ENCODE measurements at regions not wholly inside any gene's neighbourhood (a gene's known extent, or its start where the extent isn't known, plus 50 kb on each side); places are given as distances from the start of the nearest gene placed in this dataset.

- no peaks in the 10 kb centered on the region for H3K27me3 Mint-ChIP-seq (ENCODE audit: insufficient read depth, low read depth, poor library complexity)
- no peaks in the 10 kb centered on the region for H3K4me1 ChIP-seq (ENCODE audit: insufficient read depth)
Observed at GRCh38 chr5:54799645-54800044, 185.7 kb downstream of the ESM1 start.

More at GRCh38 chr5:54799645-54800044, 185.7 kb downstream of the ESM1 start:
- H3F3A ChIP-seq (replicated peaks; ENCODE audit: low read depth): no peaks in the 10 kb centered on the region
- H2AFZ ChIP-seq: no peak overlapping the region
- Mint-ChIP-seq H3K9me3 (no peaks in the 10 kb centered on the region), H3K36me3 (ENCODE audit: low read depth) (no peaks in the 10 kb centered on the region), H3K4me1 (no peaks in the 10 kb centered on the region), H3K4me3 (no peak overlapping the region), H3K27ac (no peak overlapping the region)
- no peaks in the 10 kb centered on the region for H3K79me2 ChIP-seq (replicated peaks; ENCODE audit: insufficient read depth)
- H3K27ac ChIP-seq (ENCODE audit: low read depth): no peak overlapping the region
- no peak overlapping the region for H3K4me2 ChIP-seq
- peaks cover 14% of the 10 kb centered on the region; the same call in 1 of the 2 replicates for H3K9me2 ChIP-seq (ENCODE audit: insufficient read depth)
- H4K20me1 ChIP-seq (replicated peaks; ENCODE audit: insufficient read depth): no peaks in the 10 kb centered on the region
- ATAC-seq: no peak
- no peaks in the 10 kb centered on the region for H3K36me3 ChIP-seq (ENCODE audit: insufficient read depth)
- no peak for DNase-seq (ENCODE audit: low spot score)
- H3K27me3 ChIP-seq (ENCODE audit: insufficient read depth): no peaks in the 10 kb centered on the region
- TF ChIP-seq POLR2AphosphoS5 (IDR thresholded peaks at IDR 0.05; ENCODE audit: low read depth) (no peak), JUNB (IDR thresholded peaks at IDR 0.05; ENCODE audit: unreplicated experiment) (no peak), CTCF (conservative IDR thresholded peaks at IDR 0.05; ENCODE audit: low read depth in 2 of 2) (no peak), ETS1 (IDR thresholded peaks at IDR 0.05) (no peak), ZNF462 (CRISPR knock-in tag; IDR thresholded peaks at IDR 0.05) (no peak), CREB1 (CRISPR knock-in tag; IDR thresholded peaks at IDR 0.05; ENCODE audit: low read depth) (no peak), REST (IDR thresholded peaks at IDR 0.05; ENCODE audit: unreplicated experiment) (no peak)
- no peak overlapping the region for H3K4me3 ChIP-seq

Data from GM23338 (cell line).